ENCODE measurements at regions not wholly inside any gene's neighbourhood (a gene's known extent, or its start where the extent isn't known, plus 50 kb on each side); places are given as distances from the start of the nearest gene placed in this dataset.
"Not testable (repeated sequence)": the region's sequence is repeated elsewhere in the genome, so short reads cannot be mapped to it uniquely, and the experiment has no call there.

- peak; percentile 23 for DNase-seq (ENCODE audit: insufficient read length, low spot score)
- no peak for TF ChIP-seq CTCF (IDR thresholded peaks at IDR 0.05; ENCODE audit: insufficient read depth, missing control alignments)
- peak; percentile 92 for FAIRE-seq
Measured at GRCh38 chr3:73259291-73259690, 197.8 kb downstream of the EBLN2 start.

GRCh38 chr3:73259856-73260255, 198.4 kb downstream of the EBLN2 start:
- TF ChIP-seq CTCF (IDR thresholded peaks at IDR 0.05; ENCODE audit: insufficient read depth, missing control alignments), result no peak
- DNase-seq (ENCODE audit: insufficient read length, low spot score) (no peak), FAIRE-seq (no peak)

GRCh38 chr3:73266558-73266957, 205.1 kb downstream of the EBLN2 start:
- FAIRE-seq; DNase-seq (ENCODE audit: insufficient read length, low spot score): not testable (repeated sequence)

- not testable (repeated sequence) for DNase-seq (ENCODE audit: insufficient read length, low spot score); FAIRE-seq
Measured at GRCh38 chr3:73269126-73269525, 207.7 kb downstream of the EBLN2 start.

- TF ChIP-seq CTCF (IDR thresholded peaks at IDR 0.05; ENCODE audit: insufficient read depth, missing control alignments), result no peak
- DNase-seq (ENCODE audit: insufficient read length, low spot score), result no peak
- FAIRE-seq, result no peak
Measured at GRCh38 chr3:73270839-73271483, 209.5 kb downstream of the EBLN2 start.

- no peak for TF ChIP-seq CTCF (IDR thresholded peaks at IDR 0.05; ENCODE audit: insufficient read depth, missing control alignments)
- FAIRE-seq (no peak), DNase-seq (ENCODE audit: insufficient read length, low spot score) (no peak)
Measured at GRCh38 chr3:73273341-73273740, 211.9 kb downstream of the EBLN2 start.

GRCh38 chr3:73280746-73281145, 219.3 kb downstream of the EBLN2 start:
- FAIRE-seq, result no peak

GRCh38 chr3:73284472-73284871, 223.0 kb downstream of the EBLN2 start:
- no peak for FAIRE-seq
- TF ChIP-seq CTCF (IDR thresholded peaks at IDR 0.05; ENCODE audit: insufficient read depth, missing control alignments), result no peak
- DNase-seq (ENCODE audit: insufficient read length, low spot score), result no peak

More at GRCh38 chr3:73280746-73281145, 219.3 kb downstream of the EBLN2 start:
- TF ChIP-seq CTCF (IDR thresholded peaks at IDR 0.05; ENCODE audit: insufficient read depth, missing control alignments), result no peak
- no peak for DNase-seq (ENCODE audit: insufficient read length, low spot score)

All from D721Med (cell line).